HUDEP-2 (cell line): ENCODE measurements at regions not wholly inside any gene's neighbourhood (a gene's known extent, or its start where the extent isn't known, plus 50 kb on each side); places are given as distances from the start of the nearest gene placed in this dataset.
"Not testable (repeated sequence)": the region's sequence is repeated elsewhere in the genome, so short reads cannot be mapped to it uniquely, and the experiment has no call there.

Experiments used
- DNase-seq, 76 experiments: peaks; one replicate each; lab custom pipeline; 2025; ENCODE audit not compliant: unreplicated experiment in 76 of 76; lab: John Stamatoyannopoulos, UW

GRCh38 chr15:92705764-92706163 lies 50.2 kb upstream of the FAM174B start:
- no peak for DNase-seq

GRCh38 chr15:92706201-92706600 lies 50.6 kb upstream of the FAM174B start:
- no peak for DNase-seq

- DNase-seq: no peak
These were observed 52.4 kb upstream of the FAM174B start for GRCh38 chr15:92707880-92708551.

DNA sequence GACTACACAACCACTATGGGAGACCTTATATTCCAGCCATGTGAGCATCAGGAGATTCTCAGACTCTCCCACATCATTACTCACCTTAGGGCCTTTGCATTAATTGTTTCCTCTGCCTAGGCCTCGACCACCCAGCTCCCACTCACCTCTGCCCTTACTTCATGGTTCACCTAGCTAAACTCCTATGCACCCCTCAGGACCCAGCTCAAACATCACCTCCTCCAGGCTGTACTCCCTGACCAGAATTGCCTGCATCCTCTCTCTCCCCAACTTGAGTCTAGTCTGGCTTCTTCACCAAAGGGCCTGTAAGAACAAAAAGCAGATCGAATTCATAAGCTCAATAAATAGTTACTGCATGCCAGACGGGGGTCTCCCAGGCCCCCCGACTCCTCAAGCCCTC lies 53.1 kb upstream of the FAM174B start:
- DNase-seq: no peak

DNA sequence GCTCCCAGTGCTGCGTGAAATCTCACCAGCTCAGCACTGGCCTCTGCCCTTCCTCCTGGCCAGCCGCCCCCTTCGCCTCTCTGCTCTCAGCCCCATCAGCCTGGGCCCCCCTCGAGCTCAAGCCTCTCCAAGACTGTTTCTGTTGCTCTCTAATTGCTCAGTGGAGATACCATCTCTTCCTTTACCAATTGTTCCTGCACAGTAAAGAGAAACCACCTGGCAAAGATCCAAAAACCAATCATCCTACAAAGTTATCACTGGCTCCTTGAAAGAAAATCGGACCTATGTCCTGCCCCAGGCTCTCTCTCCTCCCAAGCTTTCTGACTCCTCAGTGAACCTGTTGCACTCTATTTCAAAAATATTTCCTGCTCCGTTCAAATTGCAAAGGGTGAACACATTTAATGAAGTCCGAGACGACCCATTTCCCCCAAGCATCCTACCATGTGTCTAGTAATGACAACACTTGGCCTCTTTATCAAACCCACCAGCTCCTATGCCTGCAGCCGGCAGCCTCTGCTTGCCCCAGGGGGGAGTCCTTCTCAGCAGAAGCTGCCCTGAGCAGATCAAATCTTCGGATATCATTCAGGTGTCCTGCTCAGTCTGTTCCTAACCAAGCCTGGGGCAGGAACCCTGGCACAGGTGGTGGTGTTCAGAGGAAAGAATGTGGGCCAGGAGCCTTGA lies 53.7 kb upstream of the FAM174B start:
- DNase-seq: no peak

GRCh38 chr15:92711457-92711831 lies 55.9 kb upstream of the FAM174B start:
- no peak for DNase-seq

DNA sequence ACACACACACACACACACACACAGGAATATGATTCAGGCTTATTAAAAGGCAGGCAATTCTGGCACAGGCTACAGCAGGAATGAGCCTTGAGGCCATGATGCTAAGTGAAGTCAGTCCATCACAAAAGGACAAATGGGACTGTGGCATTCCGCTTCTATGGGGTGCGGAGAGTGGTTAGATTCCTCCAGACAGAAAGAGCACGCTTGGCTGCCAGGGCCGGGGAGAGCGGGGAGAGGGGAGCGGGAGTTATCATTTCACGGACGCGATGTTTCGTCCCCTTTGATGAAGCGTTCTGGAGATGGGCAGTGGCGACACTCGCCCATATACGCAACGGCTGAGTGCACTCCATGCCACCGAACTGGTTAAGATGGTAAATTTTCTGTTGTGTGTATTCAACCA lies 58.5 kb upstream of the FAM174B start:
- no peak for DNase-seq

GRCh38 chr15:92714477-92715401 lies 59.2 kb upstream of the FAM174B start:
- DNase-seq: peak in 36 of 76 experiments; percentile 2 to 57 (median 28)

DNA sequence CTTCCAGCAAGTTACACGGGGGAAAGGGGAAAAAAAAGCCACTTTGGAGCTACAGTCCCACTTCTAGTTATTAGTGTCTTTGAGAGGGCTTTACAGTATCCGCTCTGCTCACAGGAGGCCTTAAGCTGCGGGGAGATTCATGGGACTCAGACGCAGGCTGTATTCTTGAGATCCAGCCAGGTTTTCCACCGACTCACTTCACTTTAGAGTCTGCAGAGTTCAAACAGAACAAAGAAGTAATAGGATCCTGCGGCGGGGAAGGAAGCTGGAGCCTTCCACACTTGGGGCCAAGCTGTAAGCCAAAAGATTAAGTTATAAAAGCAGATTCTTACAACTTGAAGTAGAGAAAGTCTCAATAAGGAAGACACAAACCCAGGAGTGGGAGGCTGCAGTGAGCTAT lies 60.2 kb upstream of the FAM174B start:
- DNase-seq: no peak

DNA sequence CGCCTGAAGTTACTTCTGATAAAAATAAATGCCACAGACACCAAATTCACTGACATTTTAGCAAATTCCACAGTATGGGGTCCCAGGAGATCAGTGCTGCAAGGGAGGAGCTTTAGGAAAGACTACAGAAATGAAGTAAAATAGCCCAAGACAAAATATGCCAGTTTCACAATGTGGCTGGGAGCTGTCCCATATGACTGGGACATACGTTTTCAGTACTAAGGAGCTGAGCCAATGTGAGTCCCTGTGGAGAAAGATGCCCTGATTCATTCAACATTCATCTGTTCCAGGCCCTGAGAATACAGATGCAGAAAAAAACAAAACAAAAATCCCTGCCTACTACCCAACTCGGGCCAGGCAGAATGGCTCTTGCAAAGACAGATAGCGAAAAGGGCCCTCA lies 63.4 kb upstream of the FAM174B start:
- no peak for DNase-seq

DNA sequence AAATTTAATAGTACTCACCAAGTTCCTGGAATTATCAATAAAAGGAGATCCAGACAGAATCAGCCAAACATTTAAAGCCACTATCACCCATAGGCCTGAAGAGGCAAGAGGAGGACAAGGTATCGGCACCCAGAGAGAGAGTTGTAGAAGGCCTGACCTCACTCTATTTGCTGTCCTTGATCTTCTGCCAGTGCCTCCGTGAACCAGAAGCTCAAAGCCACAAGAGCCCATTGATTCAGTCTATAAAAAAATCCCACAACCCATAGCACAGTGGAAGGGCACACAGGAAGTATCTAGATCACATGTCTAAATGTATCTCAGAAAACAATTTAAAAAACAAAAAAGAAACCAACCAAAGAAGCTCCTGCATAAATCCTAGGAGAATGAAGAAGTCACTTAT lies 68.6 kb upstream of the FAM174B start:
- no peak for DNase-seq

GRCh38 chr15:92725171-92725570 lies 69.6 kb upstream of the FAM174B start:
- DNase-seq: no peak

DNA sequence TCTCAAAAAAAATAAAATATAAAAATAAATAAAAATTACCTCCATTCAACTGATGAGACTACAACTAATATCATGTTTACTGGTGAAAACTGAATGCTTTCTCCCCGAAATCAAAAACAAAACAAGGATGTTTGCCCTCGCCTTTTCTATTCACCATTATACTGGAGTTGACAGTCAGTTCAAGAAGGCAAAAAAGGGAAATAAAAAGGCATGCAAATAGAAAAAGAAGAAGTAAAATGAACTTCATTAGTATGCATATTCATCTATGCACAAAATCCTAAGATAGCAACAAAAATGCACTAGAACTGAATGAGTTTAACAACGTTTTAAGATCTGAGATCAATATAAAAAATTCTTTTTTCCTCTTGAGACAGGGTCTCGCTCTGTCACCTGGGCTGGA lies 72.7 kb upstream of the FAM174B start:
- DNase-seq: no peak

DNA sequence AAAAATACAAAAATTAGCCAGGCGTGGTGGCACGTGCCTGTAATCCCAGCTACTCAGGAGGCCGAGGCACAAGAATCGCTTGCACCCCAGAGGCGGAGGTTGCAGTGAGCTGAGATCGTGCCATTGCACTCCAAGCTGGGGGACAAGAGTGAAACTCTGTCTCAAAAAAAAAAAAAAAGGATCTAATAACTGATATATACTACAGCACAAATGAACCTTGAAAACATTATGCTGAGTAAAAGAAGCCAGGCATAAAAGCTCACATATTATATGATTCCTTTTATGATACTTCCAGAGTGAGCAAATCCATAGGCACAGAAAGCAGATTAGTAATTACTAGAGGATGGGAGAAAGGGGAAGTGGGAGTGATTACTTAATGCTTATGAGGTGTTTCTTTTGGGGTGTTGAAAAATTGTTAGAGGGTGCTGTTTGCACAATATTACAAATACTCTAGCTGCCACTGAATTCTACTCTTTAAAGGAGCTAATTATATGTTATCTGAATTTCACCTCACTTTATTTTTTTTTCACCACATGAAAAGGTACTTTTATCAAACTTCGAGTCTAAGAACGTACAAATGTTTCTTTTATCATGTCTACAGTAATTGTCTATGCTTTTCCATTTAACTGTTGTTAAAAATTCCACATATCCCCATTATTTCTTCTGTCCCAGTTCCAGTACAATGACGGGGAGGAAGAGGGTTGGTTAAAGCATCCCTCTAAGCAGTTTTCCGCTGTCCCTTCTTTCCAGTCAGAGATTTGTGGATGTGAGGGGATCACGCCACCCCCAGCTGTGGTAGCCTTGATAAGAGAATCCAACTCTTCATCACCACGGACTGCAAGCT lies 77.7 kb upstream of the FAM174B start:
- DNase-seq: no peak

DNA sequence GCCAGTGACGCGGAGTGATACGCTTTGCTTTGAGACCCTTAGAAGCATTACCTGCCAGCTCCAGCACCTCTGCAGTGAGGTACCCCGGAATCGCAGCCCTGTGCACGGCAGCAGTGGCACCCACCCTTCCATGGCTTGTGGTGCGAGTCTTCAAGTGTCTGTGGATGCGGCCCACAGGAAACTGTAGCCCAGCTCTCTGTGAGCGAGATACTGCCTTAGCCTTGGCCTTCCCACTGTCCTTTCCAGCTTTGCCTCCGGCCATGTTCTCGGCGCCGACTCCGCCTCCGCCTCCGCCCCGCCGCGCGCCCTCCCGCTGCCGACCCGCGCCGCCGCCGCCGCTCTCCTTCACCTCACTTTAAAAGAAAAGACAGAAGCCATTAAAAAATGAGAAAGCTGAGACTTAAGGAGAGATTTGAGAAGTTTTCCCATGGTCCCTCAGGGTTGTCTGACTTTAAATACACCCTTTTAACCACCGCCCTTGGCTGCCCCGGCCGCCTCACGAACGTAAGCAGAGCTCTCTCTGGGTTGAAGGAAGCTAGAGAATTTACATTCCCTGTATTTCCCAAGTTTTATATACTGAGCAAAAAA lies 78.5 kb upstream of the FAM174B start:
- DNase-seq: no peak

DNA sequence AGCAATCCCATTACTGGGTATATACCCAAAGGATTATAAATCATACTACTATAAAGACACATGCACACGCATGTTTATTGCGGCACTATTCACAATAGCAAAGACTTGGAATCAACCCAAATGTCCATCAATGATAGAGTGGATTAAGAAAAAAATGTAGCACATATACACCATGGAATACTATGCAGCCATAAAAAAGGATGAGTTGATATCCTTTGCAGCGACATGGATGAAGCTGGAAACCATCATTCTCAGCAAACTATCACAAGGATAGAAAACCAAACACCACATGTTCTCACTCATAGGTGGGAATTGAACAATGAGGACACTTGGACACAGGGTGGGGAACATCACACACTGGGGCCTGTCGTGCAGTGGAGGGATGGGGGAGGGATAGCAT lies 83.7 kb upstream of the FAM174B start:
- DNase-seq: not testable (repeated sequence)

DNA sequence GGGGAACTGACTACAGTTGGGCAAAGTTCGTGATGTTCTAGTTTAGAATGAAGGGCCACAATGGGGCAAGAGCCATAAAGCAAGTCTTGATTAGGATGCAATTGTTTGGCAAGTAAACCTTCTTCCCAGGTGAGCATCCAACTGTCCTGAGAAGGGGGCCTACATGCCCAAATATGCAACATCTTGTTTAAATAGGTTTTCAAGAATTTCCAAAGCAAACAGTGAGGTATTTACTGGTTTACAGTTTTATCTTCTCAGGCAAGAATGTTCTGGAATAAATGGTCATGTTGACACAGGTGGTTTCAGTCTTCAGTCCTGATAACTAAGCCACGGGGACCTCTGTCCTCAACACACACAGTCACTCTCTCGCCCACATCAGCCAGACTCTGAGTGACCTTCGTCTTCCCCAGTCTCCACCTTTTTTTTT lies 90.3 kb upstream of the FAM174B start:
- DNase-seq: no peak

GRCh38 chr15:92747047-92747446 lies 91.5 kb upstream of the FAM174B start:
- no peak for DNase-seq

- DNase-seq: no peak
These were observed 93.6 kb upstream of the FAM174B start for GRCh38 chr15:92749216-92749615.

- DNase-seq: no peak
These were observed 94.4 kb upstream of the FAM174B start for GRCh38 chr15:92749946-92750345.
